ENCODE measurements at regions not wholly inside any gene's neighbourhood (a gene's known extent, or its start where the extent isn't known, plus 50 kb on each side); places are given as distances from the start of the nearest gene placed in this dataset.

GRCh38 chr11:112759418-112759817 is 201.8 kb upstream of the NCAM1 start:
- no peak overlapping the region for H3K4me3 ChIP-seq (ENCODE audit: low read depth, low read length)
- no peak for DNase-seq (ENCODE audit: low read depth)
- no peak for TF ChIP-seq CTCF (IDR thresholded peaks at IDR 0.05; ENCODE audit: insufficient read depth, low read depth, low read length)

GRCh38 chr11:112760396-112761059 is 200.7 kb upstream of the NCAM1 start:
- no peak overlapping the region for H3K4me3 ChIP-seq (ENCODE audit: low read depth, low read length)
- TF ChIP-seq CTCF (IDR thresholded peaks at IDR 0.05; ENCODE audit: insufficient read depth, low read depth, low read length), result no peak
- no peak for DNase-seq (ENCODE audit: low read depth)

GRCh38 chr11:112761911-112762706 is 199.1 kb upstream of the NCAM1 start:
- no peak overlapping the region for H3K4me3 ChIP-seq (ENCODE audit: low read depth, low read length)
- no peak for TF ChIP-seq CTCF (IDR thresholded peaks at IDR 0.05; ENCODE audit: insufficient read depth, low read depth, low read length)
- no peak for DNase-seq (ENCODE audit: low read depth)

- TF ChIP-seq CTCF (IDR thresholded peaks at IDR 0.05; ENCODE audit: insufficient read depth, low read depth, low read length), result no peak
- H3K4me3 ChIP-seq (ENCODE audit: low read depth, low read length), result no peak overlapping the region
- DNase-seq (ENCODE audit: low read depth), result no peak
Measured at GRCh38 chr11:112762707-112763090, 198.5 kb upstream of the NCAM1 start.

GRCh38 chr11:112765337-112765736 is 195.9 kb upstream of the NCAM1 start:
- no peak for TF ChIP-seq CTCF (IDR thresholded peaks at IDR 0.05; ENCODE audit: insufficient read depth, low read depth, low read length)
- no peak overlapping the region for H3K4me3 ChIP-seq (ENCODE audit: low read depth, low read length)
- DNase-seq (ENCODE audit: low read depth), result no peak

- no peak overlapping the region for H3K4me3 ChIP-seq (ENCODE audit: low read depth, low read length)
- DNase-seq (ENCODE audit: low read depth), result no peak
- no peak for TF ChIP-seq CTCF (IDR thresholded peaks at IDR 0.05; ENCODE audit: insufficient read depth, low read depth, low read length)
Measured at GRCh38 chr11:112769170-112769569, 192.1 kb upstream of the NCAM1 start.
